SK-N-MC (cell line): ENCODE measurements at regions not wholly inside any gene's neighbourhood (a gene's known extent, or its start where the extent isn't known, plus 50 kb on each side); places are given as distances from the start of the nearest gene placed in this dataset.

Experiments used
- EZH2 ChIP-seq: fragments of 200-600 bp; sonication (generic); IDR thresholded peaks from one replicate; pipeline ENCODE4 v1.6.1; 2017; ENCODE audit warnings: antibody characterized with exemption
- FOXP2 ChIP-seq: optimal IDR thresholded peaks from 2 replicates; pipeline ENCODE3; 2011; ENCODE audit warnings: mild to moderate bottlenecking, moderate library complexity; ENCODE audit not compliant: insufficient read depth; ENCODE audit errors: extremely low read length, control extremely low read depth
- POLR2AphosphoS5 ChIP-seq: IDR thresholded peaks from 2 replicates; pipeline ENCODE4 v1.6.1; 2012; ENCODE audit warnings: mild to moderate bottlenecking, low read depth, low read length, borderline replicate concordance

- TF ChIP-seq POLR2AphosphoS5 (no peak), EZH2 (no peak), FOXP2 (no peak)
These were observed 180.6 kb upstream of the SOX1 start for GRCh38 chr13:111886217-111886945.
